NCI-H526 treated with DMSO at 0.1 percent for 48 hours (cell line): ENCODE measurements at regions not wholly inside any gene's neighbourhood (a gene's known extent, or its start where the extent isn't known, plus 50 kb on each side); places are given as distances from the start of the nearest gene placed in this dataset.

Experiments
- DNase-seq: peaks from one replicate; lab custom pipeline; 2025; lab: John Stamatoyannopoulos, UW

- no peak for DNase-seq
These were observed 392.2 kb downstream of the C6orf118 start for GRCh38 chr6:164917211-164917610.

GRCh38 chr6:164916087-164916486 is 393.3 kb downstream of the C6orf118 start:
- no peak for DNase-seq

- DNase-seq: no peak
These were observed 397.4 kb downstream of the C6orf118 start for GRCh38 chr6:164911873-164912580.

- DNase-seq: no peak
These were observed 398.3 kb downstream of the C6orf118 start for GRCh38 chr6:164911151-164911550.

GRCh38 chr6:164906766-164907165 is 402.6 kb downstream of the C6orf118 start:
- DNase-seq: no peak

GRCh38 chr6:164905311-164905710 is 404.1 kb downstream of the C6orf118 start:
- no peak for DNase-seq

- no peak for DNase-seq
These were observed 411.0 kb downstream of the C6orf118 start for GRCh38 chr6:164898412-164898811.

GRCh38 chr6:164897523-164898235 is 411.7 kb downstream of the C6orf118 start:
- DNase-seq: no peak

GRCh38 chr6:164889980-164890379 is 419.4 kb downstream of the C6orf118 start:
- no peak for DNase-seq

DNA sequence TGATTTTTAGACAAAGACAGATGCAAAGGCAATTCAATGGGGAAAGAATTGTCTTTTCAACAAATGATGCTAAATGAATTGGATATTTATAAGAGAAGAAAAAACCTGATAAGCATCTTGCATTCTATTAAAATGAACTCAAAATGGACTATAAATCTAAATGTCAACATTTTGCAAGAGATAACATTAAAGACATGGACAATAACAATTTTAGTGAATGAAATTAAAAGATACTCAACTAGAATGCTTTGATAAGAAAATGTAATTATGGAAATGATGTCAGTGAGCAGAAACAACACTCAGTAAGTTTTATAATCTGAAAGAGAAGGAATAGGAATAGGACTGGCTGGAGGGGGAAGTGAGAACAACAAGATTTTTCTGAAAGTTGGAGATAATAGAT is 421.7 kb downstream of the C6orf118 start:
- no peak for DNase-seq

GRCh38 chr6:164882236-164882635 is 427.2 kb downstream of the C6orf118 start:
- no peak for DNase-seq

DNA sequence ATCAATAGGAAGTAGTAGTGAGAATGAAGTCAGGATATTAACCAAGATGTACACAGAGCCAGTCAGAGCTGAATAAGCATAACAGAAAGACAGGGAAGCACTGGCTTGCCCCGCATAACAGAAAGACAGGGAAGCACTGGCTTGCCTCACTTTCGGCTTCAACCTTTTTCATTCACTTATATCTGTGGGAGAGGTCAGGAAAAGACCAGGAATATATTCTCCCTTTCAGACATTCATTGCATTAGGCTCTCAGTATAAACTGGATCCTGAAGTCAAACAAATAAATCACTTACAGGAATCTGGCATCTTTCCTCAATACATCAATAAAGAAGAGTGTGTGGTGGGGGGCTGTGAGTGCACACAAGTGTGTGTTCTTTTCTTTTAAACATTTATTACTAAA is 437.6 kb downstream of the C6orf118 start:
- DNase-seq: no peak

GRCh38 chr6:164870164-164870563 is 439.2 kb downstream of the C6orf118 start:
- no peak for DNase-seq

DNA sequence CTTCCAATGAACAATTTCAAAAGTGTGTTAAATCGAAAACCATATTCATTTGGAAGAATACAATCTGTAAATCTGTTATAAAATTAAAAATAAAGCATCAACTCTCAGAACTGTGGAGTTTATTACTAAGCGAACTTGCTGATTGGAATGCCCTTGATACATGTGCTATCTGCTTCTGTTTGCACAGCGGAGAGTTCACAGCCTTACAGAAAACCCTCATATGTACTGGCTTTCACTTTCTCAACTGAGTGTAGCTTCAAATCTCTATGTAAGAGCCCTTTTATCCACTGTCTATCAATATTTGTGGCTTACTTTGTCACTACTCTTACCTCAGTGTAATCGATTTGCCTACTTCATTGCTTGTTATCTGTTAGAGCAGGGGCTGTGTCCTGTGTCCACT is 447.4 kb downstream of the C6orf118 start:
- DNase-seq: no peak

DNA sequence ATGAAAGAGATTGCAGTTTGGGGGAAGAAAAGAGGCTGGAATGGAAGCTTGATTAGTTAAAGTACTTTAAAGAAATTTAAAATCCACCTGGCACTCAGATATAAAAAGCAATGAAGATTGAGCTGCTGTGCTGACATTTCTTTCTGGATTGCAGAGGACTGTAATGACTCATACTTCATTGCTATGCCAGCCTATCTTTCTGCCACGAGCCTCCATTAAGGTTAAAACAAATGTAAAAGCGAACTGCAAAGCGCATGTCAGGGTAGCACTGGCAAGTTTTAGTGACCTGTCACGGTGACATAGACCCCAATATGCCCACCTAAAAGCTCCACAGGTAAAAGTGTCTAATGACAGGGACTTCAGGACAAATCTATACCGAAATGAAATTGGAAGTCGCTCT is 449.6 kb downstream of the C6orf118 start:
- DNase-seq: no peak

DNA sequence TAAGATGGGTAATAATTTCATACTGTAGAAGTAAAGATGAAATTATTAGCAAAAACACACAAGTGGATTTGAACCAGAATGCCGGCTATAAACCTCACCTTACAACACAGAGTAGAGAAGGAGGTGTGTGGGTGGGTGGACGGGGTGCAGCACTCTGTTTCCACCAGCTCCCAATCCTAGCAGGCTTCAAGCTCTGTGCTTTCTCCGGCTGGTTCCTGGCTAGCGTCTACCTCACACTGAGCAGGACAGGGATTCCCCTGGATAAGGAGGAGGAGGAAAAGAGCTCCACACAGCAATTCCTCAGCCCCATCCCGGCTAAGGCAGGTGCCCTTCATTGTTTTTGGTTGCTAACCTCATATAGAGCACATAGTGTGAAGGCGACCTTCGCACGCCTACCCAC is 453.3 kb downstream of the C6orf118 start:
- no peak for DNase-seq

DNA sequence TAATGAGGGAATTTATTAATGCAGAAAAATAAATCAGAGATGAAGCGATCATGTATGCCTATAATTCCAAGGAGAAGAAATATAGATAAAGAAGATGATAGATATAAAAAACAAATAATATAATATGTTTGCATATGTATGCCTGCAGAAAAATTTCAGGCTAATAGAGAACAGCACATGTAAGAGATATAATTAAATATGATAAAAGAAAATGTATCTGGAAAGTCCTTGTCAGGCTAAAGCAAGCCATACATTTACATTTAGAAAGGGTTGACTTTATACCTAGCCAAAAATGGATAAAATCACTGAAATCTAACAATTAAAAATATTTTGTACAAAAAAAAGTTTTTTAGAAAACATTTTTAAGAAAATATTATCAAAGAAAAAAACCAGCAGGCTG is 454.1 kb downstream of the C6orf118 start:
- DNase-seq: no peak

GRCh38 chr6:164854526-164854925 is 454.9 kb downstream of the C6orf118 start:
- DNase-seq: no peak

DNA sequence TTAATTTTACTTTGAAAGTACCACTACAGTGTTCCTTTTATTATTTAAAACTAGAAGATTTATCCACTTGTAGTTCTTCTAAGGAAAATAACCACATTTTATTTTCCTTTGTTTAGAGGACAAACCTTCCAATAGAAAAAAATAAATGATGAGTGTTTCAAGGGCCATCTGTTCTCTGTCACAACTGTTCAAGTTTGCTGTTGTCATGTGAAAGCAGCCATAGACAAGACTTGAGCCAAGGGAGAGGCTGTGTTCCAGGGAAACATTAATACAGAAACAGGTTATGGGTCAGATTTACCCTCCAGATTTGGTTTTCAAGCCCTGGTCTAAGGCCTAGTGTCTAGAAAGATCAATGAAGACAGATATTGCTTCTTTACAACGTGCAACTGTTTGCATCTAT is 463.6 kb downstream of the C6orf118 start:
- no peak for DNase-seq

DNA sequence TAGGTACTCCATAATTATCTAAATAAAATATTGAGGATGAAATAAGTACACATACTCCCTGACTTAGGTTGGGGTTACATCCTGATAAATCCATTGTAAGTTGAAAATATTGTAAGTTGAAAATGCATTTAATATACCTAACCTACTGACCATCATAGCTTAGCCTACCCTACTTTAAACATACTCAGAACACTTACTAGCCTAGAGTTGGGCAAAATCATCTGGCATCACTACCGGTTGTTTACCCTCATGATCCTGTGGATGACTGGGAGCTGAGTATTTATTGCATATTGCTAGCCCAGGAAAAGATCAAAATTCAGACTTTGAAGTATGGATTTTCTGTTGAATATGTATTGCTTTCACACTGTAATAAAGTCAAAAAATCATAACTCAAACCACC is 467.3 kb downstream of the C6orf118 start:
- DNase-seq: no peak

- DNase-seq: no peak
These were observed 471.3 kb downstream of the C6orf118 start for GRCh38 chr6:164838068-164838615.

- no peak for DNase-seq
These were observed 472.9 kb downstream of the C6orf118 start for GRCh38 chr6:164836486-164836885.

DNA sequence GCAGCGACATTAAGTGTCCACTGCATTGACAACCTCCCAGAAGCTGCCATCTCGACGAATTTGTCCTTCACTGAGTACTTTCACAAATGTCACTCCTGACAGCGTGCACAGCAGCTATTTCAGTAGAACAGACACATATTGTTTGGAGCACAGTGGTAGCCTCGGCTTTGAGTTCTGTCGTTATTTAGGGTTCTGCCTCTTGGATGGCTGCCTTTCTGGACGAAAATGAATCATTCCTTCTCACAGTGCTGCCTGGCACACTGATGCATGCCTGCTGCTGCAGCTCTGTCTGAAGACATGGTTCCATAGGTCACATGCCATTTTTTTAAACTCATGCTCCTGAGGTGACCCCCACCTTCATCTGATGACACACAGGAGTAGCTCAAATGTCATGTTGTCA is 477.0 kb downstream of the C6orf118 start:
- no peak for DNase-seq
